ENCODE measurements at regions not wholly inside any gene's neighbourhood (a gene's known extent, or its start where the extent isn't known, plus 50 kb on each side); places are given as distances from the start of the nearest gene placed in this dataset.

DNA sequence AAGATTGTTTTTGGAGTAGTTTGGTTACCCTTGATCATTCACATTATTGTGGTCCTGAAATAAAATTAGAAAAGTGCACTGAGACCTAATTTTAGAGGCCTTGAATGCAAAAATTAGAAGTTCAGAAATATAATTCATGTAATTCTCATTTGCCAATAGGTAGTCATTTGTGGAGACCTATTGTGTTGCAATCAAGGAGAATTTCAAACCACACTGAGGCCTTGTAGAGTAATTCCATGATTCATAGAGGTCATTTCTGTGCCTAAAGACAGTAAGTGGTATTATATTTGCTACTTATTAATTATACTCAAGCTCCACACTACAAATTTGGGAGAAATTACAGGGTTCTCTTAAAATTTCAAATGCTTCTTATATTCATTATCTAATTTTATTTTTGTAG, 946.8 kb upstream of the POT1 start:
- TF ChIP-seq CEBPB (IDR thresholded peaks at IDR 0.05) (no peak), MAFK (IDR thresholded peaks at IDR 0.05; ENCODE audit: partially characterized antibody) (no peak)
